Suprapubic skin (tissue), 3 donors: ENCODE measurements at regions not wholly inside any gene's neighbourhood (a gene's known extent, or its start where the extent isn't known, plus 50 kb on each side); places are given as distances from the start of the nearest gene placed in this dataset.

Experiments used
- POLR2AphosphoS5 ChIP-seq, 3 donors: sonication (generic); formaldehyde crosslinking; IDR thresholded peaks; one replicate each; pipeline ENCODE4 v1.6.1; 2017; ENCODE audit warnings: antibody characterized with exemption in 3 of 3
- TF ChIP-seq, protein P1 (sequence below), 2 donors: fragments of 200-600 bp in 1 of 2; fragments of 450-650 bp in 1 of 2; sonication (generic) in 1 of 2; IDR thresholded peaks; one replicate each; pipeline ENCODE4 v1.5.1; 2016 to 2019; ENCODE audit warnings: antibody characterized with exemption in 2 of 2, mild to moderate bottlenecking in 1 of 2, moderate library complexity in 1 of 2

DNA sequence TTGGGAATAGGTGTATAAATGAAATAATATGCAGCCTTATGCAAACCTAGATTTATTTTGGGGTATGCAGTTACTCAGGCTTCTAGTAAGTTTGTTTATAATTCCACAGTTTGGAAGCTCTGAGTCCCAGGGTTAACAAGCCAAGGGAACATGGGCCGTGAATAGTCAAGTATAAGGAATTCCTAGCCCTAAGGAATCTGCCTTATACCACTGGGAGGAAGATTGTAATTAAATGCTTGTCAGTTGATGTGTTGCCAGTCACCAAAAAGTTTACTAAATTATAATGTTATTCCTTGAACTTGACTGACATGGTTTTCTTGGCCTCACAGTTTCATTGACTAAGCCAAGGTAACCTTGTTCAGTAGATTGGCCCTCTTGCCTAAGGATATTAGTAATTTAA, 72.4 kb upstream of the SGO1 start:
- no peak for TF ChIP-seq POLR2AphosphoS5 (IDR thresholded peaks at IDR 0.05)
- TF ChIP-seq, protein P1, sequence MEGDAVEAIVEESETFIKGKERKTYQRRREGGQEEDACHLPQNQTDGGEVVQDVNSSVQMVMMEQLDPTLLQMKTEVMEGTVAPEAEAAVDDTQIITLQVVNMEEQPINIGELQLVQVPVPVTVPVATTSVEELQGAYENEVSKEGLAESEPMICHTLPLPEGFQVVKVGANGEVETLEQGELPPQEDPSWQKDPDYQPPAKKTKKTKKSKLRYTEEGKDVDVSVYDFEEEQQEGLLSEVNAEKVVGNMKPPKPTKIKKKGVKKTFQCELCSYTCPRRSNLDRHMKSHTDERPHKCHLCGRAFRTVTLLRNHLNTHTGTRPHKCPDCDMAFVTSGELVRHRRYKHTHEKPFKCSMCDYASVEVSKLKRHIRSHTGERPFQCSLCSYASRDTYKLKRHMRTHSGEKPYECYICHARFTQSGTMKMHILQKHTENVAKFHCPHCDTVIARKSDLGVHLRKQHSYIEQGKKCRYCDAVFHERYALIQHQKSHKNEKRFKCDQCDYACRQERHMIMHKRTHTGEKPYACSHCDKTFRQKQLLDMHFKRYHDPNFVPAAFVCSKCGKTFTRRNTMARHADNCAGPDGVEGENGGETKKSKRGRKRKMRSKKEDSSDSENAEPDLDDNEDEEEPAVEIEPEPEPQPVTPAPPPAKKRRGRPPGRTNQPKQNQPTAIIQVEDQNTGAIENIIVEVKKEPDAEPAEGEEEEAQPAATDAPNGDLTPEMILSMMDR (IDR thresholded peaks at IDR 0.05): no peak
